NCI-H187 (cell line): ENCODE measurements at regions not wholly inside any gene's neighbourhood (a gene's known extent, or its start where the extent isn't known, plus 50 kb on each side); places are given as distances from the start of the nearest gene placed in this dataset.
"Not testable (repeated sequence)": the region's sequence is repeated elsewhere in the genome, so short reads cannot be mapped to it uniquely, and the experiment has no call there.

ENCODE experiments used
- DNase-seq, 2 experiments: peaks; one replicate each; lab custom pipeline; 2025; lab: John Stamatoyannopoulos, UW

- DNase-seq: no peak
Measured at GRCh38 chr6:80921861-80922460, 815.5 kb downstream of the BCKDHB start.

DNA sequence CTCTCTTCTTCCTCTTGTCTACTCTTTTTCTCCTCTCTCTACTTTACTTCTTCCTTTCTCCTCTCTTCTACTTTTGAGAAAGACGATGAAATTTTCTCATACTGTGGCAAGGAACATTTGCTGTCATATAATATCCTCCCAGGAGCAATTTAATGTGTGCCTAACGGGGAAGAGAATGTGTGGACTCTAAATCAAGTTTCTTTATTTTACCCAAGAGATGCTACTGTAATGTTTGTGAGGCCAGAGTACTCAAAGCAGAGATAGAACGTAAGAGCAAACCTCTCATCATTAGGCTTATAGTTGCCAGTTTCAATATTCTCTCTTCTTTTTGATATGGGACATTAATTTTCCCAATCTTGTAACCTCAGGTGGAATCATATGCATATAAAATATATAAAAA is 801.4 kb downstream of the BCKDHB start:
- no peak for DNase-seq

DNA sequence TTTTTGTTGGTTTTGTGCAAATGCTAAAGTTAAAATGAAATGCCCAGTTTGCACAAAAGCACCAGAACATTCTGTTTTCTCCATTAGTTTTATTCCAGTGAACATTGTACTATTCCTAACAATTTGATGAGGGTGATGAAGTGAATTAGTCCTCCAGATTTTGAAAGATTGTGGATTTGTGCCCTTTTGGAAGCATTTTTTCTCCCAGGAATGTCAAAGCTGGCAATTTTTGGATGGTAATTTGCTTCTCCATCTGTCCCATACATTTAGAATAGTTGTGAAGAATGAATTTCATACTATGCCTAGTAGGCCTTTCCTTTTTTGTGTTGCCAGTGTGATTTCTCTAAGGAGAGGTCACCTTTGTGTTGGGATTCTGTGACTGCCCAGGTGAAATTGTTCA is 797.2 kb downstream of the BCKDHB start:
- no peak for DNase-seq

- no peak for DNase-seq
Measured at GRCh38 chr6:80886475-80886874, 780.0 kb downstream of the BCKDHB start.

GRCh38 chr6:80872951-80873308 is 766.5 kb downstream of the BCKDHB start:
- DNase-seq: no peak

DNA sequence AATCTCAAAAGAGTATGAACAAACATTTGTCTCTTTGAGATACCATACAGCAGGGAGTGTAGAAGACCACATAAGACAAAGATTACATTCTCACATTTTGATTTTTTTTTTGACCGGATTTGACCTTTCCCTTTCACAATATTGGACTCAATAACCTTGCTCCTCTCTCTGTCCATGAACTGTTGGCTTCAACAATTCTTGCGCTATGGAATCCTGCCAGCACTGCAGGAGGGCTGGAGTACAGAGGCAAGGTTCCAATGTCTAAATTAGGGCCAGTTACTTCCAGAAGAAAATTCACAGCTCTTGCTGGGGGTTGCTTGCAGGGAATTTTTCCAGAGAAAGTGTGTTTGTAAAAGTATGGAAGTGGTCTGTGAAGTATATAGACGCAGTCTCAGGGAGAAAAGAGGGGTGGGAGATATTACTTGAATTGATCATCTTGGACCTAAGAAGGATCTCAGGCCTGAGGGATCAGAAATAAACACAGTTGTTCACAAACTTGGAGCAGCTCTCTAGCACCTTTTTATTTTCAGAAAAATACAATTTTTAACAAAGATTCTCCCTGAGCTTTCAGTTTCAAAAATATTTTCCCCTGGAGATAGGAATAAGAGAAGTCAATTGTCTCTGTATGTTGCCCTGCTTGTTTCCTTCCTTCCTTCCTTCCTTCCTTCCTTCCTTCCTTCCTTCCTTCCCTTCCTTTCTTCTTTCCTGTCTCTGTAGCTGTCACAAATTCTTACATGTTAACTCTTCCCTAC is 765.9 kb downstream of the BCKDHB start:
- no peak for DNase-seq

DNA sequence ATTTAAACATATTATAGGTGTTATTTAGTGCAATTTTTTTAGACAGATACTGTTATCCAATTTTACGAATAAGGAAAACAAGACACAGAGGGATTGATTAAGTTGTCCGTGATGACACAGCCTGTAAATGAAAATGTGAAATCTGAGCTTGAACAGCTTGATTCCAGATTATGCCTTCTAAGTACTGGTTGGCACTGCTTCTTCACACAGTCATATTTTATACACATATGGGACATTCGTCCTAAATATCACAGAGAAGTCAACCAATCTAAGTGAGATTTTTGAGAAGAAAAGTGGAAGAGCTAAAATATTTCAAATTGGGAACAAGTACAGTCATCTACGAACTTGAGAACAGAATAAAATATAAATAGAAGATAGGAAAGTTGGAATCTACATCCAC is 756.3 kb downstream of the BCKDHB start:
- DNase-seq: no peak

GRCh38 chr6:80860107-80860506 is 753.6 kb downstream of the BCKDHB start:
- DNase-seq: no peak

DNA sequence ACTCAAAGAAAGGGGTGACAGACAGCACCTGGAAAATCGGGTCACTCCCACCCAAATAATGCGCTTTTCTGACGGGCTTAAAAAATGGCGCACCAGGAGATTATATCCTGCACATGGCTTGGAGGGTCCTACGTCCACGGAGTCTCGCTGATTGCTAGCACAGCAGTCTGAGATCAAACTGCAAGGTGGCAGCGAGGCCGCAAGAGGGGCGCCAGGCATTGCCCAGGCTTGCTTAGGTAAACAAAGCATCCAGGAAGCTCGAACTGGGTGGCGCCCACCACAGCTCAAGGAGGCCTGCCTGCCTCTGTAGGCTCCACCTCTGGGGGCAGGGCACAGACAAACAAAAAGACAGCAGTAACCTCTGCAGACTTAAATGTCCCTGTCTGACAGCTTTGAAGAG is 741.5 kb downstream of the BCKDHB start:
- DNase-seq: not testable (repeated sequence)

- DNase-seq: no peak
Measured at GRCh38 chr6:80832337-80832736, 725.9 kb downstream of the BCKDHB start.

DNA sequence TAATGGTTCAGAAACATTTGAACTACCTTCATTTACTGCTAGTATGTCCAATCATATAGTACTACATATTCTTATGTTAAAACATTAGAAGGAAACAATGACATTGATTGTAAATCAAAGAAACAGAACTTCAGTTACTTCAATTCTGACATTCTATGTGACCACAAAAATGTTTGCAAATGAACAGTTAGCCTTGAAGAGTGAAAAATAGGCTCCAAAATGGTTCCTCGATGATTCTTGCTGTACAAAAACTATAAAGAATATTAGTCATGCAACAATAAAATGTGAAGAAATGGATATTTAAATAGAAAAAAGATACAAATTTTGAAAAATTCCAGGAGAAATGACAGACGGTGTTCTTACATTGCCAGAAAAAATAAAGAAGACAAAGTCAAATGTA is 686.9 kb downstream of the BCKDHB start:
- DNase-seq: no peak

- no peak for DNase-seq
Measured at GRCh38 chr6:80792151-80792550, 685.7 kb downstream of the BCKDHB start.

DNA sequence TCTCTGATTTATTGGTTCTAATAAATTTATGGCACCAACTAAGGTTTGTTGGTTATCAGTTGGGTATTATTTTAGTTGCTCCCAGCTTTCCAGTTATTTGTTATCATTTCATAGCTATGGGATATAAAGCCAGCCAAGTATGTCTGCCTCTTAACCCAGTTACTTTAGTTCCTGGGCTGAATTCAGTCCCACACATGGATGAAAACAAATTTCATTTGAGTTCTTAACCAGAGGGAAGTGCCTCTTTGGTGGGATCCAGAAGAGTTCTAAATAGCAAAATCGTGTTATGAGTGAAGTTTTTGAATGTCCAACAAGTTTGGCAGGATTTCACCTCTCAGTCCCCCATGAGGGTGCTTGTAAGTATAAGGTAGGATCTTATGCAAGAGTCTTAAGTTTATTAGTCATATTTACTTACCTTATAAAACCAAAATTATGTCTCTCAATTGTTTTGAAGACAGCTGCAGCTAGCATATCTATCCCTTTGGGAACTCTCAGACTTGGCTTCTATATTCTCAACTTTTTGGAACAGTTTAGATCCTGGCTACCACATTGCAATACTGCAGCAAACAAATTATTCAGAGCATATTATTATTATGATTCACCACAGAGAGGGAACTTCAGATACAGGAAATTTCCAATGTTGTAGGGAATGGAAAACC is 683.6 kb downstream of the BCKDHB start:
- no peak for DNase-seq

DNA sequence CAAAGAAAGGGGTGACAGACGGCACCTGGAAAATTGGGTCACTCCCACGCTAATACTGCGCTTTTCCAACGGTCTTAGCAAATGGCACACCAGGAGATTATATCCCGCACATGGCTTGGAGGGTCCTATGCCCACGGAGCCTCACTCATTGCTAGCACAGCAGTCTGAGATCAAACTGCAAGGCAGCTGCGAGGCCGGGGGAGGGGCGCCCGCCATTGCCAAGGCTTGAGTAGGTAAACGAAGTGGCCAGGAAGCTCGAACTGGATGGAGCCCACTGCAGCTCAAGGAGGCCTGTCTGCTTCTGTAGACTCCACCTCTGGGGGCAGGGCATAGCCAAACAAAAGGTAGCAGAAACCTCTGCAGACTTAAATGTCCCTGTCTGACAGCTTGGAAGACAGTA is 676.8 kb downstream of the BCKDHB start:
- not testable (repeated sequence) for DNase-seq

- DNase-seq: no peak
Measured at GRCh38 chr6:80771941-80772340, 665.5 kb downstream of the BCKDHB start.

DNA sequence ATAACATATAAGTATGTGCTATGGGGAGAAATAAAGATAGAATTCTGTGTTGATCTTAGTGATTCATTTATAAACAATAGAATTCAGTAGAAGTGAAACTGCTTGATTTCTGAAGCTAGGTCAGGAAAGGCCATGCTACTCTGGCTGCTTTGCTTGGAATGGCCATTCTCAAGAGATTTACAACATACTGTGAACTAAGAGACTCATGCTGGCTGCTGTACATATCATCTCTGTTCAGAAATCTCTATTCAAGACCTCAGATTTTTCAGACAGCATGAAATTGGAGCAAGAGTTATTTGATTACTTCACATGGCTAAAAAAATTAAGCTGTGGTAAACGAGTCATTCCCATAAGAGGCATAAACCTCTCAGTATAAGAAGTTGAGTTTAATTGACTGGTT is 662.6 kb downstream of the BCKDHB start:
- no peak for DNase-seq

DNA sequence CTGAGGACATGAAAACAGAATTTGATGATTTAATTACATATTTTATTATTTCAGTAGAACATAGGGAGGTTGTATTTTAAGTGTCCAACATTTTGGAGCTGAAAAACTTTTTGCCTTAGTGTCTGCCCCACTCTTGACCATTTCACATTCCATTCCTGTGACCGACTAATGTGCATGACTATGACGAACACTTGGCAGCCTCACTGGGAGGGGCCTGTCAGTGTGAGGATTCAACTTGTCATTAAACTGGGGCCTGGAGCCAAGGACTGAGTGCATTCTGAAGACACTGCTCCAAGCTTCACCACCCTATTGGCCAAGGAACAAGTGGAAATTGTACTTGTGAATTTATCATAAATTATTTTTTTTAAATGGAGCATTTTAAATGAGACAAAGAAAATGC is 661.3 kb downstream of the BCKDHB start:
- no peak for DNase-seq

DNA sequence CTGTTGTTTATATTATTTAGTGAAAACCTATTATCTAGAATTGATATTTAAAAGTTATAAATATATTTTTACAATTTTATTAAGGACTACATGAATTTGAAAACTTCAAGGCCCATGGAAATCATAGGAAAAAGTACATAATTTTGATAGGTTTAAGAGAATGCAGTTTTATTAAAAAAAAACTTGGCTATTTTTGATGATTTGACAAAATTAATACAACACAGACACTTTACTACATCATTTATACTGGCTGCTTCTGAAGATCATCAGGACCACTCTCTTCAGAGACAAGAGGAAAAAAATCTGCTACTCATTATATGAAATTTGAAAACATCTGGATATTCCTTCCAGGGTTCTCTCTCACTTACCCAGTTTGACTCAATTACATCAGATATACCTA is 637.7 kb downstream of the BCKDHB start:
- DNase-seq: no peak

DNA sequence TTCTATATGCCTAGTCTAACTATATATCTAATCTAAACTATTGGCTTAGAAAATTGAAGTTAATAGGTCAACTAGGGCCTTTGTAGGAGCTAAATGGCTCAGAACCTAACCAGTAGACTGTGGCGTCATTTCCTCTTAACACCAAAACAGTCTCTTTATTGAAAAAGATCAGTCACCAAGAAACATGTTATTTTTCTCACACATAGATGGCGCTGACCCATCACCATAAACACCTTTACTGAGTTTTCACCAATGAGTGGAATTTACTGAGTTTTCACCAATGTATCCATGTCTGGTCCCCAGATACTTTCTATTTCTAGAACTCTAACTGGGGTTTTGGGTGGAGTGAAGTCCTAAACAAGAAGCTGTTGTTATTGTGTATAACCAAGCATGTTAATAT is 636.0 kb downstream of the BCKDHB start:
- DNase-seq: no peak

GRCh38 chr6:80733641-80734040 is 627.2 kb downstream of the BCKDHB start:
- DNase-seq: no peak

DNA sequence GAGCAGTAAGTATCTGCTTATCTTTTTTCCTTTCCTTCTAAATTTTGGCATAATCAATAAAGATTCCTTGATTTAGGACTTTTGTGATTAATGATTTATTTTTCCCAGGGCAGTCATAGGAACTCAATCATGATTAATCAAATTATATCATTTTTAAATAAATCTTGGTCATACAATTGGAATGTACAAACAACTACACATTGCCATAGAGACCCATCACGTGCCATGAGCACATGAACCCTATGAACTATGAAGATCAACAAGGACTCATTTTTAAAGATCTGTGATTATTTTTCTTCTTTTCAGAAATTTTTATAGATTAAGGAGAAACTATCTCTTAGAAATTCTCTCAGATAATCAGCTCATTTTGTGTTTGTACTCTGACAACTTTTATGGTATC is 622.4 kb downstream of the BCKDHB start:
- no peak for DNase-seq

- DNase-seq: no peak
Measured at GRCh38 chr6:80728101-80728750, 621.8 kb downstream of the BCKDHB start.
